ENCODE measurements at regions not wholly inside any gene's neighbourhood (a gene's known extent, or its start where the extent isn't known, plus 50 kb on each side); places are given as distances from the start of the nearest gene placed in this dataset.

- no peak for TF ChIP-seq POLR2A (IDR thresholded peaks at IDR 0.05)
- TF ChIP-seq CTCF (IDR thresholded peaks at IDR 0.05), result no peak
- no peak for TF ChIP-seq EP300 (IDR thresholded peaks at IDR 0.05)
- TF ChIP-seq POLR2AphosphoS5 (IDR thresholded peaks at IDR 0.05), result no peak
Observed at GRCh38 chr13:44320611-44321010, 53.0 kb upstream of the SERP2 start.

Data from suprapubic skin (tissue), 4 donors.